Keratinocyte (primary cell): ENCODE measurements at regions not wholly inside any gene's neighbourhood (a gene's known extent, or its start where the extent isn't known, plus 50 kb on each side); places are given as distances from the start of the nearest gene placed in this dataset.
"Not testable (repeated sequence)": the region's sequence is repeated elsewhere in the genome, so short reads cannot be mapped to it uniquely, and the experiment has no call there.

Experiments
- DNase-seq: peaks from one replicate; pipeline ENCODE4 v3.0.0-alpha.2; 2011; ENCODE audit warnings: low read depth, missing footprints, low spot score
- FAIRE-seq: peaks from 2 replicates; lab custom pipeline; 2011; peaks lifted over from hg19 to GRCh38; lab: Jason Lieb, UNC
- H2AFZ ChIP-seq: 2 replicates; pipeline ENCODE4 v1.6.0; 2012; ENCODE audit warnings: low read length, control low read depth, inconsistent platforms; ENCODE audit not compliant: control insufficient read depth
- H3K27ac ChIP-seq: 2 replicates; pipeline ENCODE4 v1.5.1; 2011; ENCODE audit warnings: low read length; ENCODE audit not compliant: control insufficient read depth, insufficient read depth
- H3K27me3 ChIP-seq: 3 replicates; pipeline ENCODE4 v1.6.0; 2011; ENCODE audit warnings: low read length; ENCODE audit not compliant: control insufficient read depth, insufficient read depth; ENCODE audit errors: extremely low read depth
- H3K36me3 ChIP-seq, 2 experiments: 2 replicates in 1 of 2; 3 replicates in 1 of 2; pipeline ENCODE4 v1.5.1; 2011; ENCODE audit warnings: low read length in 2 of 2, mild to moderate bottlenecking in 1 of 2; ENCODE audit not compliant: control insufficient read depth in 2 of 2, insufficient read depth in 2 of 2; ENCODE audit errors: extremely low read depth in 1 of 2
- H3K4me1 ChIP-seq: 3 replicates; pipeline ENCODE4 v1.5.1; 2011; ENCODE audit warnings: low read length; ENCODE audit not compliant: control insufficient read depth, insufficient read depth; ENCODE audit errors: extremely low read depth
- H3K4me2 ChIP-seq: 3 replicates; pipeline ENCODE4 v1.6.0; 2011; ENCODE audit warnings: low read depth, low read length; ENCODE audit not compliant: control insufficient read depth, insufficient read depth; ENCODE audit errors: extremely low read depth
- H3K4me3 ChIP-seq, 3 experiments: fragments of 200-600 bp in 1 of 3; sonication (generic) in 1 of 3; 2 replicates in 2 of 3; 3 replicates in 1 of 3; pipeline ENCODE4 v1.5.1; 2011 to 2016; ENCODE audit warnings: low read length in 3 of 3, mild to moderate bottlenecking in 3 of 3, control low read depth in 2 of 3, inconsistent platforms in 1 of 3, low read depth in 1 of 3, mixed read lengths in 1 of 3, mixed run types in 1 of 3, moderate library complexity in 1 of 3; ENCODE audit not compliant: control insufficient read depth in 2 of 3, insufficient read depth in 2 of 3; ENCODE audit errors: extremely low read depth in 1 of 3
- H3K79me2 ChIP-seq: 2 replicates; pipeline ENCODE4 v1.6.0; 2012; ENCODE audit warnings: low read length; ENCODE audit not compliant: control insufficient read depth, insufficient read depth
- H3K9ac ChIP-seq: 3 replicates; pipeline ENCODE4 v1.6.0; 2011; ENCODE audit warnings: low read length; ENCODE audit not compliant: control insufficient read depth, insufficient read depth; ENCODE audit errors: extremely low read depth
- H3K9me1 ChIP-seq: 3 replicates; pipeline ENCODE4 v1.6.0; 2011; ENCODE audit warnings: low read length; ENCODE audit not compliant: control insufficient read depth, insufficient read depth; ENCODE audit errors: extremely low read depth
- H3K9me3 ChIP-seq: 2 replicates; pipeline ENCODE4 v1.5.1; 2012; ENCODE audit warnings: low read depth, low read length; ENCODE audit not compliant: control insufficient read depth
- H4K20me1 ChIP-seq: 3 replicates; pipeline ENCODE4 v1.6.0; 2011; ENCODE audit warnings: low read length; ENCODE audit not compliant: control insufficient read depth, insufficient read depth; ENCODE audit errors: extremely low read depth
- CTCF ChIP-seq, 3 experiments: IDR thresholded peaks in 1 of 3; conservative IDR thresholded peaks in 1 of 3; optimal IDR thresholded peaks in 1 of 3; 2 replicates in 2 of 3; 3 replicates in 1 of 3; pipeline versions ENCODE3 to v1.5.1; 2011; ENCODE audit warnings: low read length in 3 of 3, mild to moderate bottlenecking in 3 of 3, moderate library complexity in 2 of 3, control low read depth in 1 of 3, inconsistent platforms in 1 of 3; ENCODE audit not compliant: insufficient read depth in 2 of 3; ENCODE audit errors: extremely low read depth in 1 of 3
- EZH2 ChIP-seq: IDR thresholded peaks from one replicate; pipeline ENCODE4 v1.6.1; 2012; ENCODE audit warnings: inconsistent platforms, mild to moderate bottlenecking, low read length, moderate library complexity
- dilution Hi-C: fragments of 300-500 bp; cut with MboI; formaldehyde crosslinking; loops from one replicate; pipeline ENCODE4 v1.7.0; 2020; ENCODE audit warnings: low sequenced_read_pairs; ENCODE audit not compliant: extremely low pct_ligation_motif_present

GRCh38 chr3:102038477-102039142 is 189.3 kb downstream of the NFKBIZ start:
- no peaks in the 10 kb centered on the region for H3K79me2 ChIP-seq
- H3K9ac ChIP-seq, result no peak overlapping the region
- H3K27me3 ChIP-seq, result no peaks in the 10 kb centered on the region
- H3K36me3 ChIP-seq, result no peaks in the 10 kb centered on the region
- no peak overlapping the region for H3K4me2 ChIP-seq
- H4K20me1 ChIP-seq, result no peaks in the 10 kb centered on the region
- no peak for FAIRE-seq
- TF ChIP-seq EZH2 (no peak), CTCF (optimal IDR thresholded peaks at IDR 0.05 in 1 of 3, IDR thresholded peaks at IDR 0.05 in 1 of 3, conservative IDR thresholded peaks at IDR 0.05 in 1 of 3; ENCODE audit: extremely low read depth in 1 of 3, insufficient read depth in 2 of 3, low read length in 3 of 3) (no peak)
- no peaks in the 10 kb centered on the region for H3K9me3 ChIP-seq
- H3K4me3 ChIP-seq, result no peak overlapping the region
- DNase-seq, result no peak
- dilution Hi-C loops, result no loop called here
- no peak overlapping the region for H3K27ac ChIP-seq
- no peak overlapping the region for H2AFZ ChIP-seq
- H3K9me1 ChIP-seq, result no peaks in the 10 kb centered on the region
- H3K4me1 ChIP-seq, result no peaks in the 10 kb centered on the region

- H3K36me3 ChIP-seq, H3K4me2 ChIP-seq, H3K9ac ChIP-seq, H4K20me1 ChIP-seq, dilution Hi-C loops, H2AFZ ChIP-seq, H3K27ac ChIP-seq, H3K4me3 ChIP-seq, DNase-seq, H3K9me3 ChIP-seq, H3K79me2 ChIP-seq, H3K4me1 ChIP-seq, H3K27me3 ChIP-seq, H3K9me1 ChIP-seq, FAIRE-seq: not testable (repeated sequence)
Measured at GRCh38 chr3:102040144-102040543, 190.8 kb downstream of the NFKBIZ start.
